OCI-LY7 (cell line): ENCODE measurements at regions not wholly inside any gene's neighbourhood (a gene's known extent, or its start where the extent isn't known, plus 50 kb on each side); places are given as distances from the start of the nearest gene placed in this dataset.

Source experiments
- EZH2phosphoT487 ChIP-seq: fragments of 200-600 bp; sonication (generic); IDR thresholded peaks from 2 replicates; pipeline ENCODE4 v1.6.1; 2018; ENCODE audit warnings: low read depth, borderline replicate concordance, mild to moderate bottlenecking, mixed run types, antibody characterized with exemption, low read length, moderate library complexity, mixed read lengths
- TF ChIP-seq, protein P1 (sequence below): fragments of 200-600 bp; sonication (generic); conservative IDR thresholded peaks from 2 replicates; pipeline ENCODE4 v1.5.1; 2014; ENCODE audit warnings: mild to moderate bottlenecking, antibody characterized with exemption, low read length, moderate library complexity, mixed read lengths

GRCh38 chr6:18668994-18669393 lies 281.8 kb downstream of the RNF144B start:
- TF ChIP-seq, protein P1, sequence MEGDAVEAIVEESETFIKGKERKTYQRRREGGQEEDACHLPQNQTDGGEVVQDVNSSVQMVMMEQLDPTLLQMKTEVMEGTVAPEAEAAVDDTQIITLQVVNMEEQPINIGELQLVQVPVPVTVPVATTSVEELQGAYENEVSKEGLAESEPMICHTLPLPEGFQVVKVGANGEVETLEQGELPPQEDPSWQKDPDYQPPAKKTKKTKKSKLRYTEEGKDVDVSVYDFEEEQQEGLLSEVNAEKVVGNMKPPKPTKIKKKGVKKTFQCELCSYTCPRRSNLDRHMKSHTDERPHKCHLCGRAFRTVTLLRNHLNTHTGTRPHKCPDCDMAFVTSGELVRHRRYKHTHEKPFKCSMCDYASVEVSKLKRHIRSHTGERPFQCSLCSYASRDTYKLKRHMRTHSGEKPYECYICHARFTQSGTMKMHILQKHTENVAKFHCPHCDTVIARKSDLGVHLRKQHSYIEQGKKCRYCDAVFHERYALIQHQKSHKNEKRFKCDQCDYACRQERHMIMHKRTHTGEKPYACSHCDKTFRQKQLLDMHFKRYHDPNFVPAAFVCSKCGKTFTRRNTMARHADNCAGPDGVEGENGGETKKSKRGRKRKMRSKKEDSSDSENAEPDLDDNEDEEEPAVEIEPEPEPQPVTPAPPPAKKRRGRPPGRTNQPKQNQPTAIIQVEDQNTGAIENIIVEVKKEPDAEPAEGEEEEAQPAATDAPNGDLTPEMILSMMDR, result no peak
- no peak for TF ChIP-seq EZH2phosphoT487
